Esophagus squamous epithelium (tissue), 4 donors: ENCODE measurements at regions not wholly inside any gene's neighbourhood (a gene's known extent, or its start where the extent isn't known, plus 50 kb on each side); places are given as distances from the start of the nearest gene placed in this dataset.

ENCODE experiments used
- CTCF ChIP-seq, 6 experiments: fragments of 450-650 bp in 4 of 6; fragments of 200-600 bp in 2 of 6; sonication (generic) in 2 of 6; IDR thresholded peaks; one replicate each; pipeline ENCODE4 v1.5.1; 2016 to 2019; ENCODE audit warnings: antibody characterized with exemption in 6 of 6, mild to moderate bottlenecking in 4 of 6, moderate library complexity in 4 of 6
- POLR2A ChIP-seq, 4 donors: fragments of 450-650 bp; IDR thresholded peaks; one replicate each; pipeline ENCODE4 v1.6.1; 2017; ENCODE audit warnings: antibody characterized with exemption in 4 of 4, mild to moderate bottlenecking in 4 of 4, moderate library complexity in 3 of 4

- TF ChIP-seq CTCF (IDR thresholded peaks at IDR 0.05) (no peak), POLR2A (IDR thresholded peaks at IDR 0.05) (no peak)
Measured at GRCh38 chr5:36536616-36537005, 69.8 kb upstream of the SLC1A3 start.
